K562 (cell line): ENCODE measurements at regions not wholly inside any gene's neighbourhood (a gene's known extent, or its start where the extent isn't known, plus 50 kb on each side); places are given as distances from the start of the nearest gene placed in this dataset.

Source experiments
- ATAC-seq: fragments of 200-7000 bp; cut with Tn5 transposase; 3 replicates; pipeline ENCODE4 v1.9.1; 2020; ENCODE audit warnings: moderate library complexity
- BruUV-seq: library from RNA; stranded (reverse); fragments of 400-500 nt; replicated peaks from 2 replicates; lab custom pipeline; 2021; lab: Mats Ljungman, UMichigan
- CTCF ChIA-PET: fragments of 300-600 bp; formaldehyde crosslinking; extraction: SDS; loops from one replicate; lab custom pipeline; 2021; ENCODE audit warnings: low intra/inter-chr PET ratio; lab: Yijun Ruan, JAX
- POLR2A ChIA-PET: fragments of 300-600, 350-650 bp; sonication (Branson Sonifier 250); formaldehyde crosslinking; extraction: SDS; loops from one replicate; lab custom pipeline; 2021; ENCODE audit warnings: antibody characterized with exemption, inconsistent platforms; lab: Yijun Ruan, JAX
- DNase-seq, 4 experiments: peaks; one replicate each; pipeline versions ENCODE4 v3.0.0 to v3.0.0-alpha.2; 2011 to 2018; ENCODE audit warnings: low spot score in 3 of 4, mixed read lengths in 3 of 4; ENCODE audit errors: extremely low read depth in 1 of 4
- FAIRE-seq: peaks from 2 replicates; lab custom pipeline; 2011; peaks lifted over from hg19 to GRCh38; lab: Jason Lieb, UNC
- H2AFZ ChIP-seq: 2 replicates; pipeline ENCODE4 v1.6.0; 2011; ENCODE audit warnings: low read depth, low read length, control low read depth, inconsistent platforms
- H3K27ac ChIP-seq: fragments of 200-600 bp; 3 replicates; pipeline ENCODE4 v1.8.0; 2011; ENCODE audit warnings: low read depth, mild to moderate bottlenecking, control low read depth, inconsistent platforms, low read length, moderate library complexity, mixed read lengths; ENCODE audit errors: extremely low read depth
- H3K27me3 ChIP-seq, 2 experiments: fragments of 300-600 bp in 1 of 2; 2 replicates in 1 of 2; 3 replicates in 1 of 2; pipeline versions ENCODE4 v1.6.0 to v1.8.0; 2011; ENCODE audit warnings: inconsistent platforms in 2 of 2, low read length in 2 of 2, mild to moderate bottlenecking in 1 of 2, mixed read lengths in 1 of 2, moderate library complexity in 1 of 2; ENCODE audit not compliant: control insufficient read depth in 2 of 2, insufficient read depth in 2 of 2
- H3K36me3 ChIP-seq: fragments of 300-600 bp; 3 replicates; pipeline ENCODE4 v1.8.0; 2011; ENCODE audit warnings: mild to moderate bottlenecking, low read length, inconsistent platforms; ENCODE audit not compliant: control insufficient read depth, insufficient read depth
- H3K4me1 ChIP-seq, 2 experiments: fragments of 200-600 bp in 1 of 2; replicated peaks in 1 of 2; 2 replicates in 1 of 2; 3 replicates in 1 of 2; pipeline versions ENCODE4 v1.5.1 to v1.8.0; 2011; ENCODE audit warnings: inconsistent platforms in 2 of 2, low read length in 2 of 2, mild to moderate bottlenecking in 1 of 2, mixed read lengths in 1 of 2, moderate library complexity in 1 of 2; ENCODE audit not compliant: control insufficient read depth in 2 of 2, insufficient read depth in 2 of 2
- H3K4me2 ChIP-seq: 2 replicates; pipeline ENCODE4 v1.6.1; 2011; ENCODE audit warnings: low read length, control low read depth, inconsistent platforms, mixed read lengths; ENCODE audit not compliant: insufficient read depth
- H3K4me3 ChIP-seq: fragments of 200-600 bp; sonication (generic), shearing (Covaris generic); 2 replicates; pipeline ENCODE4 v1.5.1; 2016; ENCODE audit warnings: control low read depth, inconsistent platforms
- H3K79me2 ChIP-seq: fragments of 200-600 bp; 3 replicates; pipeline ENCODE4 v1.8.0; 2011; ENCODE audit warnings: low read length, inconsistent platforms; ENCODE audit not compliant: control insufficient read depth, insufficient read depth
- H3K9ac ChIP-seq, 2 experiments: 2 replicates each; pipeline versions ENCODE4 v1.6.0 to v1.6.1; 2011; ENCODE audit warnings: low read depth in 2 of 2, low read length in 2 of 2, control low read depth in 1 of 2, inconsistent platforms in 1 of 2, mild to moderate bottlenecking in 1 of 2, mixed read lengths in 1 of 2; ENCODE audit not compliant: insufficient read depth in 1 of 2
- H3K9me1 ChIP-seq: one replicate; pipeline ENCODE4 v1.6.0; 2011; ENCODE audit warnings: inconsistent platforms, mild to moderate bottlenecking, low read length, moderate library complexity; ENCODE audit not compliant: control insufficient read depth, insufficient read depth
- H3K9me3 ChIP-seq: replicated peaks from 2 replicates; pipeline ENCODE4 v1.5.1; 2011; ENCODE audit warnings: low read depth, low read length, inconsistent platforms; ENCODE audit not compliant: control insufficient read depth, insufficient read depth
- H4K20me1 ChIP-seq: replicated peaks from 2 replicates; pipeline ENCODE4 v1.6.1; 2011; ENCODE audit warnings: low read length, inconsistent platforms, mixed read lengths; ENCODE audit not compliant: control insufficient read depth, insufficient read depth
- ADNP ChIP-seq: fragments of 200-800 bp; sonication (Bioruptor generic); IDR thresholded peaks from 2 replicates; pipeline ENCODE4 v1.6.1; 2016; ENCODE audit warnings: missing genetic modification characterization, missing compliant biosample characterization
- ATF1 ChIP-seq, 2 experiments: fragments of 450-650 bp in 1 of 2; IDR thresholded peaks; 2 replicates each; pipeline ENCODE4 v1.6.1; 2016; ENCODE audit warnings: missing compliant biosample characterization in 1 of 2, missing genetic modification characterization in 1 of 2
- CREBBP ChIP-seq: IDR thresholded peaks from one replicate; pipeline ENCODE4 v1.6.1; 2012; ENCODE audit warnings: low read depth, mild to moderate bottlenecking, control low read depth, inconsistent platforms, low read length
- CUX1 ChIP-seq: fragments of 200-800 bp; sonication (Bioruptor generic); IDR thresholded peaks from 2 replicates; pipeline ENCODE4 v1.6.1; 2016; ENCODE audit warnings: missing genetic modification characterization, missing compliant biosample characterization
- HMGXB4 ChIP-seq: sonication (generic); formaldehyde crosslinking; IDR thresholded peaks from 2 replicates; pipeline ENCODE4 v1.8.1; 2023; ENCODE audit warnings: mild to moderate bottlenecking, missing genetic modification reagents
- MBD1 ChIP-seq: fragments of 250-450 bp; sonication (Bioruptor Pico); IDR thresholded peaks from 2 replicates; pipeline ENCODE4 v1.8.0; 2022; ENCODE audit warnings: inconsistent platforms
- NFXL1 ChIP-seq: fragments of 450-650 bp; formaldehyde crosslinking; IDR thresholded peaks from 2 replicates; pipeline ENCODE4 v1.4.0; 2021; ENCODE audit warnings: mild to moderate bottlenecking
- PPARD ChIP-seq: fragments of 250-450 bp; sonication (Bioruptor Pico); IDR thresholded peaks from 2 replicates; pipeline ENCODE4 v1.8.0; 2022; ENCODE audit warnings: inconsistent platforms, mild to moderate bottlenecking, moderate library complexity
- TCF3 ChIP-seq: sonication (generic); formaldehyde crosslinking; IDR thresholded peaks from 2 replicates; pipeline ENCODE4 v1.4.0; 2020; ENCODE audit warnings: mild to moderate bottlenecking, missing genetic modification reagents
- ZNF184 ChIP-seq: sonication (generic); formaldehyde crosslinking; IDR thresholded peaks from 2 replicates; pipeline ENCODE4 v1.5.0; 2020; ENCODE audit warnings: missing genetic modification reagents
- ZNF263 ChIP-seq: sonication (generic); formaldehyde crosslinking; IDR thresholded peaks from 2 replicates; pipeline ENCODE4 v1.8.0; 2022; ENCODE audit warnings: mild to moderate bottlenecking, missing genetic modification reagents, borderline replicate concordance
- ZNF551 ChIP-seq: fragments of 250-450 bp; sonication (Bioruptor Pico); IDR thresholded peaks from 2 replicates; pipeline ENCODE4 v1.5.0; 2021; ENCODE audit warnings: mild to moderate bottlenecking, moderate library complexity
- WGBS: fragments of 100-300 bp; shearing (Covaris generic); methylation state at CpG from one replicate; pipeline ENCODE4 v1.1.6; 2016; ENCODE audit warnings: low coverage, mixed read lengths; ENCODE audit not compliant: insufficient coverage; ENCODE audit errors: missing lambda C conversion rate; 5-methylcytosine and 5-hydroxymethylcytosine counted together
- in situ Hi-C: fragments of 300-500 bp; cut with MboI; formaldehyde crosslinking; loops from 4 replicates; pipeline ENCODE4 v1.15.0; 2018; ENCODE audit warnings: inconsistent platforms, mixed read lengths
- intact Hi-C: fragments of 100-400 bp; cut with micrococcal nuclease; formaldehyde crosslinking; loops from 2 replicates; pipeline ENCODE4 v1.14.2; 2022

- no peak for TF ChIP-seq ZNF551 (CRISPR knock-in tag)
- no peak for TF ChIP-seq PPARD (CRISPR knock-in tag)
- TF ChIP-seq MBD1 (CRISPR knock-in tag) = no peak
- TF ChIP-seq ADNP = no peak
Observed at GRCh38 chr13:97134364-97135095, 87.6 kb upstream of the MBNL2 start (continued).

GRCh38 chr13:97135883-97136282 lies 86.2 kb upstream of the MBNL2 start:
- FAIRE-seq (no peak), DNase-seq (no peak), ATAC-seq (no peak)
- TF ChIP-seq HMGXB4 (CRISPR knock-in tag) = no peak
- no peak for TF ChIP-seq ZNF184 (CRISPR knock-in tag)
- TF ChIP-seq ATF1 (CRISPR knock-in tag; IDR thresholded peaks at IDR 0.05) = no peak
- no peak for TF ChIP-seq ATF1 (tag; IDR thresholded peaks at IDR 0.05)
- no peak for TF ChIP-seq TCF3
- TF ChIP-seq CUX1 (CRISPR knock-in tag) = no peak
- no peak for TF ChIP-seq NFXL1 (CRISPR knock-in tag)
- TF ChIP-seq ZNF263 (CRISPR knock-in tag) = no peak
- no peak for TF ChIP-seq CREBBP
- no peak overlapping the region for H2AFZ ChIP-seq
- no peaks in the 10 kb centered on the region for H3K79me2 ChIP-seq
- no TSS peak for BruUV-seq
- H3K9ac ChIP-seq = no peak overlapping the region
- POLR2A ChIA-PET = no interaction called here
- H3K4me2 ChIP-seq = no peak overlapping the region
- H3K9me3 ChIP-seq = no peaks in the 10 kb centered on the region
- H3K27me3 ChIP-seq = no peaks in the 10 kb centered on the region
- H3K9me1 ChIP-seq = no peaks in the 10 kb centered on the region
- no peaks in the 10 kb centered on the region for H3K36me3 ChIP-seq
- no peaks in the 10 kb centered on the region for H4K20me1 ChIP-seq
- WGBS = 4% methylated on average over 2 of the region's 4 CpGs
- H3K27ac ChIP-seq = no peak overlapping the region
- H3K4me1 ChIP-seq = peaks cover 0 to 9% of the 10 kb centered on the region in 2 experiments; a peak in 2 of 5 replicates
- in situ Hi-C loops = no loop called here
- CTCF ChIA-PET = no interaction called here
- intact Hi-C loops = no loop called here
- H3K4me3 ChIP-seq = no peak overlapping the region
